T-helper 1 cell treated with Interleukin-12 subunit alpha and Interleukin-12 subunit beta and Interleukin-4 antibody, amounts not matched to agents 30 μg/mL and 1 μg/mL, for 36 hours (primary cell): ENCODE measurements at regions not wholly inside any gene's neighbourhood (a gene's known extent, or its start where the extent isn't known, plus 50 kb on each side); places are given as distances from the start of the nearest gene placed in this dataset.

Source experiments
- H3K27ac Mint-ChIP-seq: one replicate; pipeline ENCODE4 v1.8.0; 2021; ENCODE audit warnings: mild to moderate bottlenecking, mixed read lengths
- H3K27me3 Mint-ChIP-seq: one replicate; pipeline ENCODE4 v1.8.0; 2021; ENCODE audit warnings: low read depth, mixed read lengths
- H3K36me3 Mint-ChIP-seq: one replicate; pipeline ENCODE4 v1.8.0; 2021; ENCODE audit warnings: low read depth, mixed read lengths
- H3K4me1 Mint-ChIP-seq: one replicate; pipeline ENCODE4 v1.8.0; 2021; ENCODE audit warnings: low read depth, mixed read lengths
- H3K4me3 Mint-ChIP-seq: one replicate; pipeline ENCODE4 v1.8.0; 2021; ENCODE audit warnings: mild to moderate bottlenecking, moderate library complexity, mixed read lengths
- H3K9me3 Mint-ChIP-seq: one replicate; pipeline ENCODE4 v1.8.0; 2021; ENCODE audit warnings: mixed read lengths

- Mint-ChIP-seq H3K4me3 (no peak overlapping the region), H3K9me3 (peaks cover 8% of the 10 kb centered on the region), H3K36me3 (peaks cover 2% of the 10 kb centered on the region), H3K27me3 (peaks cover 66% of the 10 kb centered on the region), H3K27ac (no peak overlapping the region), H3K4me1 (peaks cover 19% of the 10 kb centered on the region)
Measured at GRCh38 chr7:96838481-96838880, 128.8 kb upstream of the SEM1 start.

- H3K27ac Mint-ChIP-seq: no peak overlapping the region
- no peaks in the 10 kb centered on the region for H3K9me3 Mint-ChIP-seq
- H3K27me3 Mint-ChIP-seq: peaks cover 17% of the 10 kb centered on the region
- no peak overlapping the region for H3K4me3 Mint-ChIP-seq
- H3K36me3 Mint-ChIP-seq: no peaks in the 10 kb centered on the region
- H3K4me1 Mint-ChIP-seq: no peaks in the 10 kb centered on the region
Measured at GRCh38 chr7:96855139-96855538, 145.5 kb upstream of the SEM1 start.

GRCh38 chr7:96855691-96856090 is 146.0 kb upstream of the SEM1 start:
- no peaks in the 10 kb centered on the region for H3K9me3 Mint-ChIP-seq
- H3K4me1 Mint-ChIP-seq: no peaks in the 10 kb centered on the region
- no peak overlapping the region for H3K27ac Mint-ChIP-seq
- no peaks in the 10 kb centered on the region for H3K36me3 Mint-ChIP-seq
- H3K4me3 Mint-ChIP-seq: no peak overlapping the region
- peaks cover 17% of the 10 kb centered on the region for H3K27me3 Mint-ChIP-seq

- H3K27ac Mint-ChIP-seq: no peak overlapping the region
- H3K9me3 Mint-ChIP-seq: no peaks in the 10 kb centered on the region
- H3K4me1 Mint-ChIP-seq: no peaks in the 10 kb centered on the region
- no peak overlapping the region for H3K4me3 Mint-ChIP-seq
- H3K36me3 Mint-ChIP-seq: no peaks in the 10 kb centered on the region
- peaks cover 3% of the 10 kb centered on the region for H3K27me3 Mint-ChIP-seq
Measured at GRCh38 chr7:96869538-96869937, 135.8 kb upstream of the DLX6 start.

- Mint-ChIP-seq H3K27ac (no peak overlapping the region), H3K4me1 (no peaks in the 10 kb centered on the region), H3K9me3 (no peaks in the 10 kb centered on the region), H3K4me3 (no peak overlapping the region), H3K27me3 (peaks cover 3% of the 10 kb centered on the region), H3K36me3 (no peaks in the 10 kb centered on the region)
Measured at GRCh38 chr7:96870185-96870584, 135.2 kb upstream of the DLX6 start.

GRCh38 chr7:96870934-96871333 is 134.4 kb upstream of the DLX6 start:
- Mint-ChIP-seq H3K9me3 (no peaks in the 10 kb centered on the region), H3K36me3 (no peaks in the 10 kb centered on the region), H3K27ac (no peak overlapping the region), H3K4me1 (no peaks in the 10 kb centered on the region), H3K27me3 (peaks cover 3% of the 10 kb centered on the region), H3K4me3 (no peak overlapping the region)

GRCh38 chr7:96887426-96887825 is 117.9 kb upstream of the DLX6 start:
- no peaks in the 10 kb centered on the region for H3K9me3 Mint-ChIP-seq
- no peaks in the 10 kb centered on the region for H3K4me1 Mint-ChIP-seq
- no peaks in the 10 kb centered on the region for H3K27me3 Mint-ChIP-seq
- H3K27ac Mint-ChIP-seq: no peak overlapping the region
- H3K36me3 Mint-ChIP-seq: no peaks in the 10 kb centered on the region
- H3K4me3 Mint-ChIP-seq: no peak overlapping the region

DNA sequence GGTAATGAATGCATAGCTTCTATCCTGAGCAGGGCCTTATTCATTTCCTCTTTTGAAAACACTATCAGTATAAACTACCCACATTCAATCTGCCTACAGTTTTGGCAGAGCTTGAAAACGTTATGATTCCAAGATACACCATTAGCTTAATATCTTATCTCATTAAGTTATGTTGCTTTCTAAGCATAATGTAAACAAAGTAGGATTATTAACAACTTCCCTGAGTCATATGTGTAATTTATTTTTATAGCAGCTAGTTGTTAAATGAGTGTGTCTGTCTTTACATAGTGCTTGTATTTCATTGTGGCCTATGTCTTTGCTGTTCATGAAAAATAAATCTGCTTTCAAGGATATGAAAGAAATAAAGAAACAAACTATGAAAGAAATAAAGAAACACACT is 106.2 kb upstream of the DLX6 start:
- Mint-ChIP-seq H3K36me3 (no peaks in the 10 kb centered on the region), H3K27me3 (no peaks in the 10 kb centered on the region), H3K27ac (no peak overlapping the region), H3K4me3 (no peak overlapping the region), H3K9me3 (no peaks in the 10 kb centered on the region), H3K4me1 (no peaks in the 10 kb centered on the region)

DNA sequence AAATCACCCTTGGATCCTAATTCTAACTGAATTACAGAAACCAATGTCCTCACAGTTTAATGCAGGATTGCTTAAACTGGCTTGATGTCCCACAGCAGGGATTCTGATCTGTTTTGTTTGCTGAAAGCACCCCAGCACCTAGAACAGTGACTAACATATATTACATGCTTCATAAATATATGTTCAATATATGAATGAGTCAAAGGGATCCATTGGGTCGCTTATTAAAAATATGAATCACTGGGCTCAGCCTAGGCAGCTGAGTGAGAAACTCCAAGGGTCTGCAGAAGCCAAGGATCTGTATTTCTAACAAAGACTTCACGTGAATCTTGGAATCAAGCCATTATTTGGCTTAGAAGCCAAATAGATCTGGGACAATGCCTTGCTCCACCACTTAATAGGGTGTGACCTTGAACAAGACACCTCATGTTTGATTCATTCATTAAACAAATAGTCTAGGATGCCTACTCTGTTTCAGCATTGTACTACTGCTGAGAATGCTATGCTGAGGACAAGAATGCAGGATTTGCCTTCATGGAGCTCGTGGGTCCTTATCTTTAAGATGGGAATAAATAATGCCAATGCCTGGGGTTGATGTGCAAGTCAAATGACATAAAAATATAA is 103.4 kb upstream of the DLX6 start:
- H3K4me1 Mint-ChIP-seq: no peaks in the 10 kb centered on the region
- H3K4me3 Mint-ChIP-seq: no peak overlapping the region
- no peaks in the 10 kb centered on the region for H3K36me3 Mint-ChIP-seq
- no peaks in the 10 kb centered on the region for H3K9me3 Mint-ChIP-seq
- H3K27ac Mint-ChIP-seq: no peak overlapping the region
- H3K27me3 Mint-ChIP-seq: no peaks in the 10 kb centered on the region

GRCh38 chr7:96903906-96904305 is 101.4 kb upstream of the DLX6 start:
- Mint-ChIP-seq H3K4me1 (no peaks in the 10 kb centered on the region), H3K4me3 (no peak overlapping the region)

DNA sequence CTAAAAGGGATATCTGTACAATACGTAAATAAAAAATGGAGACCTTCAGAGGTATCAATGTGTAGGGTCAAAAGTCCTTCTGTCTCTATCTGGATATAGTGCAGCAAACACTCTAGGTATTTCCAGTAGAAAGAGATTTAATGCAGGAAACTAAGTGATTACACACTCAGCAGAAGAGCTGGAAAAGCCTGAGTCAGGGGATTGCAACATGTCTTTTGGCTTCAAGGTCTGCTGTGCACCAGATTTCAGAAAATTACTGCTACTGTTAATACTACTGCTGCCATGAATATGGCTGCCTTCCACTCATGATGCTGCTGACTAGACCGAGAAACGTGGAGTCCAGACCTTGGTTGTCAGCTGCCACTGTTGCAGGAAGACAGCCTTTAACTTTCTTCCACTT is 94.9 kb upstream of the DLX6 start:
- no peaks in the 10 kb centered on the region for H3K27me3 Mint-ChIP-seq

More at GRCh38 chr7:96903906-96904305, 101.4 kb upstream of the DLX6 start:
- Mint-ChIP-seq H3K27ac (no peak overlapping the region), H3K27me3 (no peaks in the 10 kb centered on the region), H3K9me3 (no peaks in the 10 kb centered on the region), H3K36me3 (no peaks in the 10 kb centered on the region)

GRCh38 chr7:96915029-96915428 is 90.3 kb upstream of the DLX6 start:
- H3K36me3 Mint-ChIP-seq: no peaks in the 10 kb centered on the region
- H3K27me3 Mint-ChIP-seq: no peaks in the 10 kb centered on the region
- H3K4me1 Mint-ChIP-seq: no peaks in the 10 kb centered on the region
- no peak overlapping the region for H3K4me3 Mint-ChIP-seq
- H3K27ac Mint-ChIP-seq: no peak overlapping the region
- no peaks in the 10 kb centered on the region for H3K9me3 Mint-ChIP-seq

More for the DNA sequence above, 94.9 kb upstream of the DLX6 start:
- Mint-ChIP-seq H3K27ac (no peak overlapping the region), H3K4me3 (no peak overlapping the region), H3K36me3 (no peaks in the 10 kb centered on the region), H3K9me3 (no peaks in the 10 kb centered on the region), H3K4me1 (no peaks in the 10 kb centered on the region)

DNA sequence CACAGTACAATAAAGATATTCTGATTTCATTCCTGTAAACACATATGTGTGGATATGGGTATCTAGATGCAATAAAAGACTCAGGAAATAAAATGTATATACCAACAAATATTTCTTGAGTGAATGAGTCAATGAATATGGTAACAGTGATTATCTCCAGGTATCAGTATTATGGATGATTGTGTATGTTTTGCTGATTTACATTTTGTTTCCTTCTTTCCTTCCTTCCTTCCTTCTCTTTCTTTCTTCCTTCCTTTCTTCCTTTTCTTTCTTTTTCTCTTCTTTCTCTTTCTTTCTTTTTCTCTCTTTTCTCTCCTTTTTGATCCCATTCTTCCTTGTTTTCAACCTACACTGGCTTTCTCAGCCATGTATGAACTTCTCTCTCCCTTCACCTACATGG is 85.3 kb upstream of the DLX6 start:
- Mint-ChIP-seq H3K9me3 (no peaks in the 10 kb centered on the region), H3K27me3 (peaks cover 7% of the 10 kb centered on the region), H3K4me1 (no peaks in the 10 kb centered on the region), H3K36me3 (no peaks in the 10 kb centered on the region), H3K4me3 (no peak overlapping the region), H3K27ac (no peak overlapping the region)

- Mint-ChIP-seq H3K4me1 (no peaks in the 10 kb centered on the region), H3K36me3 (no peaks in the 10 kb centered on the region), H3K4me3 (no peak overlapping the region), H3K27me3 (peaks cover 7% of the 10 kb centered on the region), H3K9me3 (no peaks in the 10 kb centered on the region), H3K27ac (no peak overlapping the region)
Measured at GRCh38 chr7:96920713-96921112, 84.6 kb upstream of the DLX6 start.

GRCh38 chr7:96921231-96921630 is 84.1 kb upstream of the DLX6 start:
- Mint-ChIP-seq H3K4me1 (no peaks in the 10 kb centered on the region), H3K4me3 (no peak overlapping the region), H3K27ac (no peak overlapping the region), H3K9me3 (no peaks in the 10 kb centered on the region), H3K36me3 (no peaks in the 10 kb centered on the region), H3K27me3 (peaks cover 7% of the 10 kb centered on the region)

- Mint-ChIP-seq H3K27ac (no peak overlapping the region), H3K36me3 (no peaks in the 10 kb centered on the region), H3K4me1 (no peaks in the 10 kb centered on the region), H3K9me3 (no peaks in the 10 kb centered on the region), H3K4me3 (no peak overlapping the region), H3K27me3 (peaks cover 7% of the 10 kb centered on the region)
Measured at GRCh38 chr7:96921771-96922170, 83.6 kb upstream of the DLX6 start.
